ENCODE measurements at regions not wholly inside any gene's neighbourhood (a gene's known extent, or its start where the extent isn't known, plus 50 kb on each side); places are given as distances from the start of the nearest gene placed in this dataset.
"Not testable (repeated sequence)": the region's sequence is repeated elsewhere in the genome, so short reads cannot be mapped to it uniquely, and the experiment has no call there.

- no peak for ATAC-seq
- DNase-seq: no peak
- intact Hi-C loops (cut with micrococcal nuclease): no loop called here
These were observed 253.9 kb downstream of the AGTPBP1 start for GRCh38 chr9:85487872-85488271.

GRCh38 chr9:85484235-85484634, 257.5 kb downstream of the AGTPBP1 start:
- ATAC-seq (no peak), DNase-seq (no peak)
- intact Hi-C loops (cut with micrococcal nuclease): no loop called here

DNA sequence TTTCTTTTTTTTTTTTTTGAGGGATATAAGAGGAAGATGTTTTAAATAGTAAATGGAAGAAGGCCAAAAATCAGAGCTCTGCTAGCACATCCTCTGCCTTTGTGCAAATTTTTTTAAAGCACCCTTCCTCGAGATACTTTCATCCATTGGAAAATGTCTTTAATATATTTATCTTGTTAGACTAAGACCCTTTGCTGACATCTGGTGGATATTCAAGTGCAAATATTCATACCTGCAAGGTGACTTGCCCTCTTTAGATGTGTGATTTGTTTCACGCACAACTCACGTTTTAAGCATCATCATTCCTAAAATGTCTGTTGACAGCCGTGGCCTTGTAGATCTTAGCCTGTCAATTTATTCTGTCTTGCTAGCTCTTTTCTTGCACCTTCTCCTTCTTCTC, 258.5 kb downstream of the AGTPBP1 start:
- intact Hi-C loops (cut with micrococcal nuclease): no loop called here
- ATAC-seq (no peak), DNase-seq (no peak)

GRCh38 chr9:85479305-85479704, 262.4 kb downstream of the AGTPBP1 start:
- intact Hi-C loops (cut with micrococcal nuclease): no loop called here
- no peak for DNase-seq
- ATAC-seq: peak; percentile 26

- DNase-seq: no peak
- intact Hi-C loops (cut with micrococcal nuclease): no loop called here
These were observed 262.9 kb downstream of the AGTPBP1 start for GRCh38 chr9:85478847-85479246.

DNA sequence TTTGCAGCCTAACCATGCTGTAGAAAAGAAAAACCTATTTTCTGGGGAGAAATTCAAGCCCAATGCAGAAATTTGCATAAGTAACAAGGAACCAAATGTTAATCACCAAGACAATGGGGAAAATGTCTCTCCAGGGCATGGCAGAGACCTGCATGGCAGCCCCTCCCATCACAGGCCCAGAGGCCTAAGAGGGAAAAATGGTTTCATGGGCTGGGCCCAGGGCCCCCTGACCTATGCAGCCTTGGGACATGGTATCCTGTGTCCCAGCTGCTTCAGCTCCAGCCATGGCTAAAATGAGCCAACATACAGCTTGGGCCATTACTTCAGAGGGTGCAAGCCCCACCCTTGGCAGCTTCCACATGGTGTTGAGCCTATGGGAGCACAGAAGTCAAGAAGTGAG, 266.9 kb downstream of the AGTPBP1 start:
- ATAC-seq; intact Hi-C loops (cut with micrococcal nuclease); DNase-seq: not testable (repeated sequence)

More at GRCh38 chr9:85478847-85479246, 262.9 kb downstream of the AGTPBP1 start:
- peak; percentile 50 for ATAC-seq

- intact Hi-C loops (cut with micrococcal nuclease): no loop called here
- no peak for DNase-seq
- ATAC-seq: no peak
These were observed 270.0 kb downstream of the AGTPBP1 start for GRCh38 chr9:85471791-85472190.

- ATAC-seq (no peak), DNase-seq (no peak)
- intact Hi-C loops (cut with micrococcal nuclease): no loop called here
These were observed 272.7 kb downstream of the AGTPBP1 start for GRCh38 chr9:85469041-85469440.

GRCh38 chr9:85466834-85467233, 274.9 kb downstream of the AGTPBP1 start:
- intact Hi-C loops (cut with micrococcal nuclease): no loop called here
- DNase-seq (no peak), ATAC-seq (no peak)

DNA sequence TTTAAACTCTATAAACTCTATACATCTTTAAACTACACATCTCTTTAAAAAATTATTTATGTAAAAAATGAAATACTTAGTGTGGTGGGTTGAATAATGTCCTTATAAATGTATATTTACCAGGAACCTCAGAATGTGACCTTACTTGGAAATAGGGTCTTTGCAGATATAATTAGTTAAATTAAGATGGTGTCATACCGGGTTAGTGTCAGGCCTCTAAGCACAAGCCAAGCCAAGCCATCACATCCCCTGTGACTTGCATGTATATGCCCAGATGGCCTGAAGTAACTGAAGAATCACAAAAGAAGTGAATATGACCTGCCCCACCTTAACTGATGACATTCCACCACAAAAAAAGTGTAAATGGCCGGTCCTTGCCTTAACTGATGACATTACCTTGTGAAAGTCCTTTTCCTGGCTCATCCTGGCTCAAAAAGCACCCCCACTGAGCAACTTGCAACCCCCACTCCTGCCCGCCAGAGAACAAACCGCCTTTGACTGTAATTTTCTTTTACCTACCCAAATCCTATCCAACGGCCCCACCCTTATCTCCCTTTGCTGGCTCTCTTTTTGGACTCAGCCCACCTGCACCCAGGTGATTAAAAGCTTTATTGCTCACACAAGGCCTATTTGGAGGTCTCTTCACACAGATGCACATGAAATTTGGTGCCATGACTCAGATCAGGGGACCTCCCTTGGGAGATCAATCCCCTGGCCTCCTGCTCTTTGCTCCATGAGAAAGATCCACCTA, 283.5 kb downstream of the AGTPBP1 start:
- intact Hi-C loops (cut with micrococcal nuclease); ATAC-seq; DNase-seq: not testable (repeated sequence)

GRCh38 chr9:85453850-85454249, 287.9 kb downstream of the AGTPBP1 start:
- peak; percentile 77 for ATAC-seq
- intact Hi-C loops (cut with micrococcal nuclease): no loop called here

DNA sequence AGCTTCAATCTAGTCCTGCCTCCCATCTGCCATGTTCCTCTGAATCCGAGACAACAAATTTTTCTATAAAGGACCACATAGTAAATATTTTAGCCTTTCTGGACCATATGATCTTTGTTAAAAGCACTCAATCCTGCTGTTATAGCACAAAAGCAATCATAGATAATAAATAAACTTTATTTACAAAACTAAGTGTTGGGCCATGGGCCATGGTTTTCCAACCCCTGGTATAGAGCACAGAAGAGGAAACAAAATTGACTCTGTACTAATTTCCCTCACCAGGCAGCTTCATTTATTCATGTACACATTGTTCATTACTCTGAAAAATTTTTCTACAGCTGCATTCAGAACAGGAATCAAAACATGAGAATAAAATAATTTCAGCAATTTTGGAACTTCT, 288.9 kb downstream of the AGTPBP1 start:
- intact Hi-C loops (cut with micrococcal nuclease): no loop called here
- ATAC-seq (no peak), DNase-seq (no peak)

More at GRCh38 chr9:85453850-85454249, 287.9 kb downstream of the AGTPBP1 start:
- DNase-seq: peak; percentile 35

DNA sequence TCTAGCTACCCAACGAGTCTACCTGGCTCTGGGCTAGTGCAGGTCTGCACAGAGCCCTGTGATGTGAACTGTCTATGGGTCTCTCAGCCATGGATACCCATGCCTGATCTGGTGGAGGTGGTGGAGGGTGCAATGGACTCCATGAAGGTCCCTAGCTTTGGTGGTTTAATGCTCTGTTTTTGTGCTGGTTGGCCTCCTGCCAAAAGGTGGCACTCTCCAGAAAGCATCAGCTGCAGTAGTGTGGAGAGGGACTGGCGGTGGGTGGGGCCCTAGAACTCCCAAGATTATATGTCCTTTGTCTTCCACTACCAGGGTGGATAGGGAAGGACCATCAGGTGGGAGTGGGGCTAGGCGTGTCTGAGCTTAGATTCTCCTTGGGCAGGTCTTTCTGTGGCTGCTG, 290.1 kb downstream of the AGTPBP1 start:
- no peak for ATAC-seq
- intact Hi-C loops (cut with micrococcal nuclease): no loop called here
- no peak for DNase-seq

DNA sequence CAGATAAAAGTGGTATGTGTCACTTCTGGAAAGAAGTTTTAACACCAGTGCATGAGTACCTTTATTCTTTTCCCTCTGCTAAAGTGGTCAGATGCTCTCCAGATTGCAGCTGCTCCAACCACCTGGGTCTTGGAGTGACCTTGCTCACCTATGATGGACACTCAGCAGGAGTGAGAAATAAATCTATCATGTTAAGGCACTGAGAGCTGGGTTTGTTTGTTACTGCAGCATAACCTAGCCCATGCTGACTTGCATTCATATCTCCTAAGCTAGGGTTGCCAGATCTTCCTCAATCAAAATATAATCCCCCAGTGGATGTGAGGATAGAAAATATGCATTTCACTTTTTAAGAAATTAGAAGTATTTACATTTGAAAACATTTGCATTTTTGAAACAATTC, 295.9 kb downstream of the AGTPBP1 start:
- ATAC-seq: no peak
- DNase-seq: no peak
- intact Hi-C loops (cut with micrococcal nuclease): no loop called here

DNA sequence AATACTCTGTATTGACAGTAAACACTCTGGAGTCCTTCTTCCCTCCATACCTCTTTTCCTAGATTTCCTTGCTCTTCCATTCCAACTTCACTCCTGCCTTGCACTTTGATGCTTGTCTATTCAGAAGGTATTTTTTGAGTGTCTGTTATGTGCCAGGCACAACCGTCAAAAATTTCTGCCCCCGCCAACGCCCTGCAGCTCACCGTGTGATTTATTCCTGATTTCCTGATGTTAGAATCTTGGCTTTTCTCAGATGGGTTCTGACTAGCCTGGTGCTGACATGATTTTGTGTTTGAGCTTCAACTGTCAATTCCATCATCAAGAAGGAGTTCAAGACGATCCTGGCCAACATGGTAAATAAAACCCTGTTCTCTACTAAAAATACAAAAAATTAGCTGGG, 297.5 kb downstream of the AGTPBP1 start:
- ATAC-seq: no peak
- intact Hi-C loops (cut with micrococcal nuclease): no loop called here
- DNase-seq: no peak

DNA sequence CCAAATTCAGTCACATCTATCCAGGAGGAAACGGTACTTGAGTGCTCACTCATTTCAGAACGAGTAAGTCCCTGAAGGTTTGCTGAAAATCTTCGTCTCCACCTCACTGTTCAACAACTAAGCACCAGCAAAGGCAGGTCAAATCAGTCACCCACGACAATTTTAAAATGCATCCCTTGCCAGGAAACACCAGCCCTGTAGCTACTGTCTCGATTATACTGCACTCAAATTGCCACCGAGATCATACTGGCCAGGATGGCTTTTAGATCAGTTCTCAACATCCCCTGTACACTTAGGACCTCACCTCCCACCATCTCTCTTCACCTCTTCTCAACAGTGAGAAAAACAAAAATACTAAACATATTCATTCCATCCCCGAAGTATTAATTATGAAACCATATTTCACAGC, 298.6 kb downstream of the AGTPBP1 start:
- DNase-seq: no peak
- intact Hi-C loops (cut with micrococcal nuclease): no loop called here
- no peak for ATAC-seq

GRCh38 chr9:85439791-85440190, 302.0 kb downstream of the AGTPBP1 start:
- ATAC-seq: no peak
- DNase-seq: no peak
- intact Hi-C loops (cut with micrococcal nuclease): no loop called here

DNA sequence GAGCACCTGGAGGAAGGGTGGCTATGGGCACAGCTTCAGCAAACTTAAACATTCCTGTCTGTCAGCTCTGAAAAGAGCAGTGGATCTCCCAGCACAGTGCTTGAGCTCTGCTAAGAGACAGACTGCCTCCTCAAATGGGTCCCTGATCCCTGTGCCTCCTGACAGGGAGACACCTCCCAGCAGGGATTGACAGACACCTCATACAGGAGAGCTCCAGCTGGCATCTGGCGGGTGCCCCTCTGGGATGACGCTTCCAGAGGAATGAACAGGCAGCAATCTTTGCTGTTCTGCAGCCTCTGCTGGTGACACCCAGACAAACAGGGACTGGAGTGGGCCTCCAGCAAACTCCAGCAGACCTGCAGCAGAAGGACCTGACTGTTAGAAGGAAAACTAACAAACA, 307.8 kb downstream of the AGTPBP1 start:
- intact Hi-C loops (cut with micrococcal nuclease); DNase-seq; ATAC-seq: not testable (repeated sequence)

GRCh38 chr9:85433551-85433950, 308.2 kb downstream of the AGTPBP1 start:
- DNase-seq; intact Hi-C loops (cut with micrococcal nuclease): not testable (repeated sequence)
- ATAC-seq: peak; percentile 21

GRCh38 chr9:85433046-85433445, 308.7 kb downstream of the AGTPBP1 start:
- intact Hi-C loops (cut with micrococcal nuclease): no loop called here
- DNase-seq (no peak), ATAC-seq (no peak)

GRCh38 chr9:85432599-85432998, 309.2 kb downstream of the AGTPBP1 start:
- ATAC-seq (no peak), DNase-seq (no peak)
- intact Hi-C loops (cut with micrococcal nuclease): no loop called here

Measured in left ventricle myocardium superior (tissue), 1 donor.